ENCODE measurements at regions not wholly inside any gene's neighbourhood (a gene's known extent, or its start where the extent isn't known, plus 50 kb on each side); places are given as distances from the start of the nearest gene placed in this dataset.

DNA sequence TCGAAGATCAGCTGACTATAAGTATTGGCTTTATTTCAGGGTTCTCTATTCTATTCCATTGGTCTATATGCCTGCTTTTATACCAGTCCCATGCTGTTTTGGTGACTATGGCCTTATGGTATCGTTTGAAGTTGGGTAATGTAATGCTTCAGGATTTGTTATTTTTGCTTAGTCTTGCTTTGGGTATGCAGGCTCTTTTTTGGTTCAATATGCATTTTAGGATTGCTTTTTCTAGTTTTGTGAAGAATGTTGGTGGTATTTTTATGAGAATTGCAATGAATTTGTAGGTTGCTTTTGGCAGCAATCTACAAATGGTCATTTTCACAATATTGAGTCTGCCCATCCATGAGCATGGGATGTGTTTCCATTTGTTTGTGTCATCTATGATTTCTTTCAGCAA, 951.9 kb upstream of the SLITRK1 start:
- ChIA-PET RAD21 (ENCODE audit: unreplicated experiment) (no interaction called here), POLR2A (no interaction called here), CTCF (no interaction called here), SMC1A (ENCODE audit: uncharacterized antibody, unreplicated experiment) (interaction anchor here (1.3 kb wide), 1 partner anchor 10 kb away, joined by 4 read pairs; no protein-coding TSS in a partner anchor)
- DNase-seq (ENCODE audit: low read depth, low spot score) (no peak), ATAC-seq (no peak), FAIRE-seq (no peak)
- no peak overlapping the region for H3K9ac ChIP-seq (ENCODE audit: control insufficient read depth, insufficient read depth, low read length)
- in situ Hi-C loops (cut with MboI) (no loop called here), intact Hi-C loops (cut with micrococcal nuclease; ENCODE audit: unreplicated experiment) (no loop called here)
- no peaks in the 10 kb centered on the region for H4K20me1 ChIP-seq (ENCODE audit: control insufficient read depth, insufficient read depth)
- H3K4me3 ChIP-seq = no peak overlapping the region
- H3K27me3 ChIP-seq (replicated peaks in 1 of 2; ENCODE audit: control insufficient read depth in 2 of 2, insufficient read depth in 2 of 2, low read length in 1 of 2) = no peaks in the 10 kb centered on the region
- H3K4me1 ChIP-seq (ENCODE audit: control insufficient read depth, insufficient read depth, low read length) = no peaks in the 10 kb centered on the region
- H3K4me2 ChIP-seq (ENCODE audit: control insufficient read depth, insufficient read depth) = no peak overlapping the region
- no peak overlapping the region for H2AFZ ChIP-seq (ENCODE audit: control insufficient read depth, low read depth, low read length)
- no peak overlapping the region for H3K27ac ChIP-seq (ENCODE audit: control insufficient read depth, insufficient read depth)
- TF ChIP-seq, protein P1, sequence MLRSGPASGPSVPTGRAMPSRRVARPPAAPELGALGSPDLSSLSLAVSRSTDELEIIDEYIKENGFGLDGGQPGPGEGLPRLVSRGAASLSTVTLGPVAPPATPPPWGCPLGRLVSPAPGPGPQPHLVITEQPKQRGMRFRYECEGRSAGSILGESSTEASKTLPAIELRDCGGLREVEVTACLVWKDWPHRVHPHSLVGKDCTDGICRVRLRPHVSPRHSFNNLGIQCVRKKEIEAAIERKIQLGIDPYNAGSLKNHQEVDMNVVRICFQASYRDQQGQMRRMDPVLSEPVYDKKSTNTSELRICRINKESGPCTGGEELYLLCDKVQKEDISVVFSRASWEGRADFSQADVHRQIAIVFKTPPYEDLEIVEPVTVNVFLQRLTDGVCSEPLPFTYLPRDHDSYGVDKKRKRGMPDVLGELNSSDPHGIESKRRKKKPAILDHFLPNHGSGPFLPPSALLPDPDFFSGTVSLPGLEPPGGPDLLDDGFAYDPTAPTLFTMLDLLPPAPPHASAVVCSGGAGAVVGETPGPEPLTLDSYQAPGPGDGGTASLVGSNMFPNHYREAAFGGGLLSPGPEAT (IDR thresholded peaks at IDR 0.05; ENCODE audit: low read depth) = no peak
- TF ChIP-seq MXI1 (IDR thresholded peaks at IDR 0.05; ENCODE audit: low read depth, low read length) = no peak
- no peak for TF ChIP-seq NFYA (IDR thresholded peaks at IDR 0.05; ENCODE audit: borderline replicate concordance, low read depth, low read length)
- TF ChIP-seq MYC (IDR thresholded peaks at IDR 0.05; ENCODE audit: insufficient read depth, insufficient read length, insufficient replicate concordance, low read length, severe bottlenecking) = no peak
- no peak for TF ChIP-seq CHD1 (IDR thresholded peaks at IDR 0.05; ENCODE audit: low read depth, low read length)
- no peak for TF ChIP-seq SMAD1 (IDR thresholded peaks at IDR 0.05; ENCODE audit: low read depth, partially characterized antibody)
- no peak for TF ChIP-seq FOS (IDR thresholded peaks at IDR 0.05; ENCODE audit: borderline replicate concordance, extremely low read depth, insufficient read length)
- TF ChIP-seq WRNIP1 (IDR thresholded peaks at IDR 0.05; ENCODE audit: borderline replicate concordance, low read depth, low read length) = no peak
- TF ChIP-seq, protein P2, sequence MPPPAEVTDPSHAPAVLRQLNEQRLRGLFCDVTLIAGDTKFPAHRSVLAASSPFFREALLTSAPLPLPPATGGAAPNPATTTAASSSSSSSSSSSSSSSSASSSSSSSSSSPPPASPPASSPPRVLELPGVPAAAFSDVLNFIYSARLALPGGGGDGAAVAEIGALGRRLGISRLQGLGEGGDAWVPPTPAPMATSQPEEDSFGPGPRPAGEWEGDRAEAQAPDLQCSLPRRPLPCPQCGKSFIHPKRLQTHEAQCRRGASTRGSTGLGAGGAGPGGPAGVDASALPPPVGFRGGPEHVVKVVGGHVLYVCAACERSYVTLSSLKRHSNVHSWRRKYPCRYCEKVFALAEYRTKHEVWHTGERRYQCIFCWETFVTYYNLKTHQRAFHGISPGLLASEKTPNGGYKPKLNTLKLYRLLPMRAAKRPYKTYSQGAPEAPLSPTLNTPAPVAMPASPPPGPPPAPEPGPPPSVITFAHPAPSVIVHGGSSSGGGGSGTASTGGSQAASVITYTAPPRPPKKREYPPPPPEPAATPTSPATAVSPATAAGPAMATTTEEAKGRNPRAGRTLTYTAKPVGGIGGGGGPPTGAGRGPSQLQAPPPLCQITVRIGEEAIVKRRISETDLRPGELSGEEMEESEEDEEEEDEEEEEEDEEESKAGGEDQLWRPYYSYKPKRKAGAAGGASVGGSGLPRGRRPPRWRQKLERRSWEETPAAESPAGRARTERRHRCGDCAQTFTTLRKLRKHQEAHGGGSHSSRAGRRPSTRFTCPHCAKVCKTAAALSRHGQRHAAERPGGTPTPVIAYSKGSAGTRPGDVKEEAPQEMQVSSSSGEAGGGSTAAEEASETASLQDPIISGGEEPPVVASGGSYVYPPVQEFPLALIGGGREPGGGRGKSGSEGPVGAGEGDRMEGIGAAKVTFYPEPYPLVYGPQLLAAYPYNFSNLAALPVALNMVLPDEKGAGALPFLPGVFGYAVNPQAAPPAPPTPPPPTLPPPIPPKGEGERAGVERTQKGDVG (CRISPR knock-in tag; IDR thresholded peaks at IDR 0.05) = no peak
- no peak for TF ChIP-seq RCOR1 (conservative IDR thresholded peaks at IDR 0.05; ENCODE audit: low read depth, low read length)
- TF ChIP-seq, protein P3, sequence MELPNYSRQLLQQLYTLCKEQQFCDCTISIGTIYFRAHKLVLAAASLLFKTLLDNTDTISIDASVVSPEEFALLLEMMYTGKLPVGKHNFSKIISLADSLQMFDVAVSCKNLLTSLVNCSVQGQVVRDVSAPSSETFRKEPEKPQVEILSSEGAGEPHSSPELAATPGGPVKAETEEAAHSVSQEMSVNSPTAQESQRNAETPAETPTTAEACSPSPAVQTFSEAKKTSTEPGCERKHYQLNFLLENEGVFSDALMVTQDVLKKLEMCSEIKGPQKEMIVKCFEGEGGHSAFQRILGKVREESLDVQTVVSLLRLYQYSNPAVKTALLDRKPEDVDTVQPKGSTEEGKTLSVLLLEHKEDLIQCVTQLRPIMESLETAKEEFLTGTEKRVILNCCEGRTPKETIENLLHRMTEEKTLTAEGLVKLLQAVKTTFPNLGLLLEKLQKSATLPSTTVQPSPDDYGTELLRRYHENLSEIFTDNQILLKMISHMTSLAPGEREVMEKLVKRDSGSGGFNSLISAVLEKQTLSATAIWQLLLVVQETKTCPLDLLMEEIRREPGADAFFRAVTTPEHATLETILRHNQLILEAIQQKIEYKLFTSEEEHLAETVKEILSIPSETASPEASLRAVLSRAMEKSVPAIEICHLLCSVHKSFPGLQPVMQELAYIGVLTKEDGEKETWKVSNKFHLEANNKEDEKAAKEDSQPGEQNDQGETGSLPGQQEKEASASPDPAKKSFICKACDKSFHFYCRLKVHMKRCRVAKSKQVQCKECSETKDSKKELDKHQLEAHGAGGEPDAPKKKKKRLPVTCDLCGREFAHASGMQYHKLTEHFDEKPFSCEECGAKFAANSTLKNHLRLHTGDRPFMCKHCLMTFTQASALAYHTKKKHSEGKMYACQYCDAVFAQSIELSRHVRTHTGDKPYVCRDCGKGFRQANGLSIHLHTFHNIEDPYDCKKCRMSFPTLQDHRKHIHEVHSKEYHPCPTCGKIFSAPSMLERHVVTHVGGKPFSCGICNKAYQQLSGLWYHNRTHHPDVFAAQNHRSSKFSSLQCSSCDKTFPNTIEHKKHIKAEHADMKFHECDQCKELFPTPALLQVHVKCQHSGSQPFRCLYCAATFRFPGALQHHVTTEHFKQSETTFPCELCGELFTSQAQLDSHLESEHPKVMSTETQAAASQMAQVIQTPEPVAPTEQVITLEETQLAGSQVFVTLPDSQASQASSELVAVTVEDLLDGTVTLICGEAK (IDR thresholded peaks at IDR 0.05; ENCODE audit: borderline replicate concordance) = no peak
- no peak for TF ChIP-seq BCL11A (IDR thresholded peaks at IDR 0.05; ENCODE audit: low read depth, low read length)
- no peak for TF ChIP-seq STAT3 (IDR thresholded peaks at IDR 0.05; ENCODE audit: low read depth, low read length)
- WGBS (ENCODE audit: insufficient coverage, insufficient replicate concordance, low lambda C conversion rate, missing lambda C conversion rate) = 9% methylated on average over 2 of the region's 2 CpGs
- H3K36me3 ChIP-seq (ENCODE audit: control insufficient read depth in 2 of 2, insufficient read depth in 2 of 2, low read length in 1 of 2) = no peaks in the 10 kb centered on the region
- no TSS peak for BruUV-seq (replicated peaks)
- no peaks in the 10 kb centered on the region for H3K79me2 ChIP-seq (ENCODE audit: control insufficient read depth, insufficient read depth, low read length)
- no peaks in the 10 kb centered on the region for H3K9me3 ChIP-seq (replicated peaks; ENCODE audit: control insufficient read depth, insufficient read depth, low read length)
